Ammon's horn (tissue), 1 donor: ENCODE measurements at regions not wholly inside any gene's neighbourhood (a gene's known extent, or its start where the extent isn't known, plus 50 kb on each side); places are given as distances from the start of the nearest gene placed in this dataset.
"Not testable (repeated sequence)": the region's sequence is repeated elsewhere in the genome, so short reads cannot be mapped to it uniquely, and the experiment has no call there.

Experiments used
- DNase-seq: peaks from one replicate; pipeline ENCODE4 v3.0.0-alpha.2; 2016; ENCODE audit warnings: low spot score

DNA sequence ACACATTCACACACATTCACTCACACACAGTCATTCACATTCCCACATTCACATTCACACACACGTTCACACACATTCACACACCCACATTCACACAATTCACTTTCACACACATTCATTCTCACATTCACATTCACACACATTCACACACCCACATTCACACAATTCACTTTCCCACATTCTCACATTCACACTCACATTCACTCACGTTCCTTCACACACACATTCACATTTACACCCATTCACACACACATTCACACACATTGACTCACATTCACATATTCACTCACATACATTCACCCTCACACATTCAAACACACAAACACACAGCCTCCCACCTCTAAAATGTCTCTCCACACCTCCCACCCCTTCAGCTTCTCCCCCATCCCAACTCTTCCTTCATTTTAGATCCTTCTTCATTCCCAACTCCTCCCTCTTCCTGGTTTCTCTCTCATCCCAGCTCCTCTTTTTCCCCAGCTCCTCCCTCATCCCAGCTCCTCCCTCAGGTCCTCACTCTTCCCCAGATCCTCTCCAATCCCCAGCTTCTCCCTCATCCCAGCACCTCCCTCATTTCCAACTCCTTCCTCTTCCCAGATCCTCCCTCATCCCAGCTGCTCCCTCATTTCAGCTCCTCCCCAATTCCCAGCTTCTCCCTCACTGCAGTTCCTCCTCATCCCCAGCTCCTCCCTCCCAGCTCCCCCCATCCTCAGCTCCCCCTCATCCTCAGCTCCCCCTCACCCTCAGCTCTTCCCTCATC is 111.0 kb downstream of the FAM53A start:
- DNase-seq, result no peak

DNA sequence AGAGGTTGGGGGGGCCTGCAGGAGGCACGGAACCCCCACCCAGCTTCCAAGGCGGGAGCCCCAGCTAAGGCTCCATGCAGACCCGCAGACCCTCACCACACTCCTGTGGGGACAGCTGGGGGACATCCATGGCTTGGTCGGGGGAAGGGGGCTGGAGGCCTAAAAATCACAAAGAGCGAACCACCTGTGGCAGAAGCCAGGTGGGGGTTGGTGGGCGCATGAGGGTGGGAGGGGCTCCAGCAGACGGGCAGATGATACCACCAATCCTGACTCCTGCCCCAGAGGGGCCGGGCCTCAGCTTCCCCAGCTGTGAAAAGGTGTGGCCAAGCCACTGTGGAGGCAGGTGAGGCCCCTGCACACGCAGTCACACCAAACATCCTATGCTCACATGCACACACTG is 111.6 kb downstream of the FAM53A start:
- no peak for DNase-seq

DNA sequence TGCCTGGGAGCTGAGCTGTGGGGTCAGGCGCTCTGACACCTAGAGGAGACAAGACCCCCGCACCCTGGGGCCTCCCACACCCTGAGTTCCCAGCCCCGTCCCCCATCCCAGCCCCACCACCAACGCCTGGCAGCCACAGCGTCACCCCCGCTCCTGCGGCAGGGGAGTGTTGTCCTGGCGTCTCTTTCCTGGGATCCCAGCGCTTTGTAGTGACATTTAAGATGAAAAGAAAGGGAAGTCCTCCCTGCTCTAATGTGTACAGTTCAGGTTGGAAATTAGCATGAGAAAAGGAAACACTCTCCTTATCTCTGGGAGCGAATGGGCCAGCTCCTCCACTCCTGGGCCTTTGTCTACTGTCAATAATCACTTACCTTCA is 112.1 kb downstream of the FAM53A start:
- DNase-seq, result no peak

DNA sequence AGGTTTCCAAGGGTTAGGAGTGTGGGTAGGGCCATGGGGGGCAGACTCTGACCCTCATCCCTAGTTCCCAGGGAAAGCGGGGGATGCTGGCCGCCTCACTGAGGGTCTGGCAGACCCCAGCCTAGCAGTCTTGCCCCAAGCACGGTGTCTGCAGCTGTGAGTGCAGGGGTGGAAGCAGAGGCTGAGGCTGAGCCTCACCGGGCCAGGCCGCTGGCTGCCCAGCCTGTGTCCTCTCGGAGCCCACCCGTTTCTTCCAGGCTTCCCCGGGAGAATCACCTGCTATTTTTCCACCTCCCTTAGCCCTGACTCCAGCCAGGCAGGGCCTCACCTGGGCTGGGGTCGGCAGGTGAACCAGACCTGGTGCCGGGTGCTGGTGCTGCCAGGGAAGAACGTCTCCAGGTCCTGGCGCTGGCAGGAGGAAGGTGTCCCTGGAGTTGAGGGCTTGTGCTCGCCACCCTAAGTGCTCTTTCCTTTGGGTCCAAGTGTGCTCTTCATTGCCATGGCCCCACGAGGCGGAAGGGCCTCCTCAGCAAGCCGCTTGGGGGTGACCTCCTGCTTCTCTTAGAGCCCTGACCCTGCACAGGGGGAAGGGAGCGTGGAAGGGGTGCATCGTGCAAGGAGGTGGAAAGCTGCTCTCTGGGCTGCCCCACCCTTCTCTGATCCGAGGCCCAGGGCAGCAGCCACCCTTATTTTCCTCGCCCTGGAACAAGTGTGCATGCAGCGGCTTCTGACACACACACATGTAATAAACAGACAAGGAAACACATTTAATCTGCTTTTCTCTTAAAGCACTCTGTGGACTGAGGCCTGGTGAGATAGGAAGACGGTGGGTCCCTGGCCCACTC is 112.7 kb downstream of the FAM53A start:
- DNase-seq, result no peak

DNA sequence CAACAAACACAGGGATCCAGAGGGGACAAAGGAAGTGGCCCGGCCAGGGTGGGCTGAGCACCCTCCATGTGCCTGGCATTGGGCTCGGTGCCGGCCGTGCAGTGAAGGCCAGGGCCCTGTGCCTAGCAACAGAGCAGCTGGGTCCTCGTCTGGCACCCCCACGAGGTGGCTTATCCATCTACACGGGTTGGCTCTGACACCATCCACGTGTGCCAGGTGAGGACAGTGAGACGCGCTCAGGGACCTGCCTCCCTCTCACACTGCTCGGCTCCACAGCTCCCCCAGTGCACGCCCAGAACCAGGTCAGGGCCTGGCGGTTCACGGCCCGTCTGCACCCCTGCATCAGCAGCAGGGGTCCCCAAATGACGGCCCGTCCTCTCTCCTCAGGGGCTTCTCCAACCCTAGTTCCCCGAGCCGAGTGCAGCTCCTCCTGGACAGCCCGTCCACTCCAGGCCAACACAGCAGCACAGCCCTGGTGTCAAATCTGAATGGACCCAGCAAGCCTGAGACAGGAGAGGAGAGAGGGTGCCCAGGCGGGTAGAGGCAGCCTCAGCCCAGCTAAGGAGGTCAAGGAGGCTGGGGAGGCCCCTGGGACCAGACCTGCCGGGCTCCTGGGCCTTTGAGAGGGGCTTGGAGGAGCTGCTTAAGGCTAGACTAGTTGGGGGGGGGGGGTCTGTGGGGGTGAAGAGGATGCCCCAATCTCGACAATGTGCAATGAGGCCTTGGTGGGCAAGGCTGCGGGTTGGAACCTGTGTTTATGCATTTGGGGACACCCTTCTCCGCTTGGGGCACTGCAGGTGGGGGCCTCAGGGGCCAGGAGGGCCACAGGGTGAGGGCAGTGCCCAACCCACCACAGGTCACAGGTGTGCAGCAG is 113.6 kb downstream of the FAM53A start:
- DNase-seq, result no peak

DNA sequence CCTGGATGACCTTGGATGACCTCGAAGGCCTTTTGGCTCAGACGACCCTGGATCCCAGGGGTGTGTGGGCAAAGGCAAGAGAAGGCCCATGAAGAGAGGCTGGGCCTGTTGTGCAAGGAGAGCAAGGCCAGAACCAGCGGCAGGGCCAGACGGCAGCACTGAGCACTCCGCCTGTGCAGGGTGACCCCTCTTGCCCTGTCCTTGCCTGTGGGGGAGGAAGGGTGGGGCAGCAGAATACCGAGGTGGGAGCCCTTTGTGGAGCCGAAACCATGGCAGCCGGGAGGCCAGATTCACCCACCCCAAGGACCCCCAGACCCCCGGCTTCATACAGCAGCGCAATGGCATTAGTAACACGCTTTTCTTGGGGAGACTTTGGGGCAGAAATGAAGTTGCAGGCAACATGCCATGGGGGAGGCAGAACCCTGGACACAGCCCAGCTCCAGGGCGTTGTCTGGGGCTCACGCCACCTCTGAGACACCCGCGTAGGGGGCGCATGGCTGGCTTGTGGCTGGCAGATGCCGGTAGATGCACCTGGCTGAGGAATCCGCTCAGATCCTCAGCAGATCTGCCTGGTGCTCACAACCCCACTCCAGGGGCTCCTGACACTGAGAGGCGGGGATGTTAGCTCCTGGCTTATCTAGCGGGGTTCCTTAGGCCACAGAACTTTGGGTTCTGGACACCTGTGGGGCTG is 114.5 kb downstream of the FAM53A start:
- DNase-seq, result no peak

DNA sequence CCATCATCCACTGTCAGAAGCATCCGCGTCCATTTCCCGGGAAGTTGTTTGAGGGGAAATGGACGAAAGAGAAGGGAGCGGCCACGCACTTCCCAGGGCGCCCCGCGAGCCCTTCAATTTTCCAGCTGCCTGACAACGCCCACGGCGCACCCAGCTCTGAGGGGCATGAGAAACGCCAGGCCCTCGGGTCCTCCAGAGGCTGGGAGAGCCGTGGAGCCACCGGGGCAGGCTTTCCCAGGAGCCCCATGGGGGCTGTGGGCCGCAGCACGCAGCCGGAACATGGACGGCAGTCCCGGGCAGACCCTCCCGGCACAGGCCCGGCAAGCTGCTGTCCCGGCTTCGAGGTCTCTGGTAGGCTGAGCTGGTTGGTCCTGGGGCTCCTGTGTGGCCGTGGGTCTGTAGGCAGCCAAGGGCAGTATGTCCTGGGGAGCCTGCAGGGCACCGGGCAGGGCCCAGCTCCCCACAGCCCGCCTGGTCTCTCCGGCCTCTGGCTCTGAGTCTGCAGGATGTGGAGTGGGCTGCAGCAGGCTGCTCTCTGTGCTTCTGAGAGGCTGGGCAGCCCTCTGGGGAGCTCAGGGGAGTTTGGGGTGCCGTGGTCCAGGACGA is 115.2 kb downstream of the FAM53A start:
- no peak for DNase-seq

DNA sequence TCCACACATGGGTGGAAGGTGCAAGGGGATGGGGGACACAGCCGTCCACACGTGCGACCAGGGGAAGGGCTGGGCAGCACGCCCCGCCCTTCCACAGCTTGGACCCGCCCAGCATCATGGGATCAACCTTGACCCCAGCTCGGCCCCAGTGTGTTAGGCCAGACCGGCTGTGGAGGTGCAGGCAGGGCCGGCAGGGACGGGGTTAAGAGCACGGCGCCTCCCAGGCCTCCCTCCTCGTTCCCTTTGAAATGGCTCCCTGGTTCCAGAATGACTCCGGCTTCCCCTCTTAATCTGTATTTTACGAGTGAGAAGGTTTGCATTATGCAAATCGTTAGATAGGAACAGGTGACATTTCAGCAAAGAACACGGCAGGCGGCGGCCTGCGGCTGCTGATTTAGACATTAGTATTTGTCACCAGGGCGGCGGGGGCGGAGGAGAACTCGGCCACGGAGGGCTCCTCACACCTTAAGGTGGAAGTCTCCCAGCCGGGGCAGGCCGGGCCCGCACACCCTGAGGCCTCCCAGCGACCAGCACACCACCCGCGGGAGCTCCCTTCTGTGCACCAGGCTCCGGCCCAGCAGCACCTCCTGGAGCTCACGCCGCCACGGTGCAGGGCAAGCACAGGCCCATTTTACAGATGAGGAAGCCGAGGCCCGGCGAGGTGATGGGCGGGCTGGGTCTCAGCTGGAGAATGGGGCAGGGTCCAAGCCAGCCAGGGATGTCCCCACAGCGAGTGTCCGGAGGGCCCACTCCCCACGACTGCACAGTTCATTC is 116.1 kb downstream of the FAM53A start:
- no peak for DNase-seq

DNA sequence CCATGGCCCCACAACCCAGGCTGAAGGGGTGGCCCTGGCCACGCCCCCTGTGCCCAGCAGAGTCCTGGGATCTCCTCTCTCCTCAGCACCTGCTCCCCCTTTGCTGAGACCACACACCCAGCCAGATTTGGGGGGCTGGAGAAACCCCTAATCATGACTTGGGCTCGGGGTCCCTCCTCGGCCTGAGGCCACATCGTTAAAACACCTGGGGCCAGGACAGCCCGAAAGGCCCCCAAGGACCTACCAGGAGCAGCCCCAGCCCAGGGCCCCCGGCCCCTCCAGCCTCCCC is 116.7 kb downstream of the FAM53A start:
- DNase-seq, result no peak

DNA sequence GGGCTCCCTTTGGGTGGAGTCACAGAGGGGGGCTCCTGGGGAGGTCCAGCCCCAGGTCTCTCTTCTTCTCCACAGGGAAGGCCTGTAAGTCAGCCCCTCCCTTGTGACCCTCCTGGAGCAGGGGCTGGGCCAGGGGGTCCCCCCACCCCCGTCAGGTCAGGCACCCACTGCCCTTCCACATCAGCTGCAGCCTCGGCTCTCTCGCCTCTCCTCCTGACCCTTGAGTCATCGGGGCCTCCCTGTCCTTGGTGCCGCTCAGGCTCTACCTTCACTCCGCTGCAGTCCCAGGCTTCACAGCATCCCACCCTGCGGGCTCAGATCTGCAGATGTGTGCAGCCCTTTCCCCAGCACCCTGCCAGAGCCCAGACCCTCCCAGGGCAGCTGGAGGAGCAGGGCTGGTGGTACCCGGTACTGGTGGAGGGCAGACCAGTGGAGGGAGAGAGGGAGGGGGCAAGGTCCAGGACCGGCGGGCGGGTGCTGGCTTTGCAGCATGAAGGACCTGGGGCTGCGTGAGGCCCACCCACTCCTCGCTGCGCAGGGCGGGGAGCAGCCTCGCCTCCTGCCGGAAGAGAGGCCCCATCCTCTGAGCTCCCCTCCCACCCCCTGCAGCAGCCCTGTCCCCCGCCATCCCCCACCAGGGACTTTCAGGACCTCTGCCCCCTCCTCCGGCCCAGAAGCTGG is 117.1 kb downstream of the FAM53A start:
- DNase-seq, result no peak

DNA sequence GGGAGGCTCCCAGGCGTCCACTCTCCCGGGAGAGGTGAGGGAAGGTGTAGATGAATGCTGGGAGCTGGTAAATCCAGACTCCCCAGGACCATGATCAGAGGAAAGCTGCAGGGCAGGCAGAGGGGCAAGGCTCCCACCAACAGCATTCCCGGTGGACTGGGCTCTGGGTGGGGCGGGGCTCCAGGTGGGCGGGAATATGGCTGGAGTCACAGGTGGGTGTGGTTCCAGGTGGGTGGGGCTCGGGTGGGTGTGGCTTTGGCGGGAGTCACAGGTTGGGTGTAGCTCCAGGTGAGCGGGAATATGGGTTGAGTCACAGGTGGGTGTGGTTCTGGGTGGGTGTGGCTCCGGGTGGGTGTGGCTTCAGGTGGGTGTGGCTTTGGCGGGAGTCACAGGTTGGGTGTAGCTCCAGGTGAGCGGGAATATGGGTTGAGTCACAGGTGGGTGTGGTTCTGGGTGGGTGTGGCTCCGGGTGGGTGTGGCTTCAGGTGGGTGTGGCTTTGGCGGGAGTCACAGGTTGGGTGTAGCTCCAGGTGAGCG is 117.7 kb downstream of the FAM53A start:
- not testable (repeated sequence) for DNase-seq

DNA sequence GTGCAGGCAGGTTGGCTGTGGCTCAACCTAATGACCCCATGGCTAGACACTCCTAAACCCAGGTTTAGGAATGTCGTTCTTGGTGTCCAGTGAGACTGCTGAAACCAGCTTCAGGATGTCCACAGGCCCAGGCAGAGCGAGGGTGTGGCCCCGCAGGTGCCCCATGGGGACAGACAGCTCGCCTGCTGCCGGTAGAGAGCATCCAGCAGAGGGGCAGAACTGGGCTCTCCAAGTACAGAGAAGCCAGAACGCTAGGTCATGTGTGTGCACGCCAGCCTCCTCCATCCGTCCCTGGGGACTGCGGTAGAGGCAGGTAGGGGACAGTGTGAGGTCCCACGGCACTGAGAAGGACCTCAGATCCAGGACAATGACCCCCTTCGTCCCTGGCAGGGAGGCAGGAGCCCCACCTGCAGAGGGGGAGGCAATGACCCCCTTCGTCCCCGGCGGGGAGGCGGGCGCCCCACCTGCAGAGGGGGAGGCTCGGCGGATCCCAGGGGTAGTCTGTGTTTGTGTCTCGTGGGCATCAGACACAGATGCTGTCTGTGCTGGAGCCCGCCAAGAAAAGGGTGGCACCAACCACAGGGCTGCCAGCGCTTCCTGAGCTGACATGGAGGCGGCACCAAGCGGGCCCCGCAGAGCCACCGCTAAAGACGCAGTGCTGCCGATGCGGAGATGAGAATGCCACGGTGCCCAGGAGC is 118.4 kb downstream of the FAM53A start:
- no peak for DNase-seq

DNA sequence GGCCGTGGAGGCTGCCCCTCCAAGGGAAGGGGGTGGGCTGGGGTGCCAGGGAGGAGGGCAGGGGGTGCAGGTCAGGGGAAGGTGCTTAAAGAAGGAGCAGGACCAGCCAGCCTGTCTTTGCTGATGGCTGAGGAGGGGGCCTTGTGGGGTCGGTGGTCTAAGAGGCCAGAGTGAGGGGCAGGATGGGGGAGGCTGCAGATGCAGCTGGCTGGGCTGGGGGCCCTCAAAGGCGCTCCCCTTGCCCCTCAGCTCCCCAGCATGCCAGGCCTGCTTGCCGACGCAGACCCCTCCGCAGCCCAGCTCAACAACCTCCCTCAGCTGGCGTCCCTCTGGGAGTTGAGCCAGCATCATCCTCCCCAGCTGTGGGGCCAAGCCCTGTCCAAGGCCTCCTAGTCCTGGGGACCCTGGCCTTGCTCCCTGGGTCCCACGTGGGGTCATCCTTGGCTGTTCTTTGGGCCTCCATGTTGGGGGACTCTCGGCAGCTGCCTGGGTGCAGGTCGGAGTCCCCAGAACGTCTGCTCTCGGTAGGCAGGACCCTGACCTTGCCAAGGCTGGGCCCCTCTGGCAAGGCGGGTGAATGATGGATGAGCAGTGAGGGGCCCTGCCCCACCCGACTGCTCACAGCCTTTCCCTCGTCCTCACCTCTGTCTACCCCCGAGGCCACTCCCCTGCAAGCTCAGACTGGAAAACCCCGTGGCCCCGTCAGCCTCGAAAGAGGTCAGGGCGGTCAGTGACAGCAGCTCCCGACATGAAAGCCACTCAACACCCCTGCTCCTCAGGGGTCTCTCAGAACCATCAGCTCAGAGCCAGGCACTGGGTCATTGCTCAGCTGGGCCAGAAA is 119.4 kb downstream of the FAM53A start:
- no peak for DNase-seq

DNA sequence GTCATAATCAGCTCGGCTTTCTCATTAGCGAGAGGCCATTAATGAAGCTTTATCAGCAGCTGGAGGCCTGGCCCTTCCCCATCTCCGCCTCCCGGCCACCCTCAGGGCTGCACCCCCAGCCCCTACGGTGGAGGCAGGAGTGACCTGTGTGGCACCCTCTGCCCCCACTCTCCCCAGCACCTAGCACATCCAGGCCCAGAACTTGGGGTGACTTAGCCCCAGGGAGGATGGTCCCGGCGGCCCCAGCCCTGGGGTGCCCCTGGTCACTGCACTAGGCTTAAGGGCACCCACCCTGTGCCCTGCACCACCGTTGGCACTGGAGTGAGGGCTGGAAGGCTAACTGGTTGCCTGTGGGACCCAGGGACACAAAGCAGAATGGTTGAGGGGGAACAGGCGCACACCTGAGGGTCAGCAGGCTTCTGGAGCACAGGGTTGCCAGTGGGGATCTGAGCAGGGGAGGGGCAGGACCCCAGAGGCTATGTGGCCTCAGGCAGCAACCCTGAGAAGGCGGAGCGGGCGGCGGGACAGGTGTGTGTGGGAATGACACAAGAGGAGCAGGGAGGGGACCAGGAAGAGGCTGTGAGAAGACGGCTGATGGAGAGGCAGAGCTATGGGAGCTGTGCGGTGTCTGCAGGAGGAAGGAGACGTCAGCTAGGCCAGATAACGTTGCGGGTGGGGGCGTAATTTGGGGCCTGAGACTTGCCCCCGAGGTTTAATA is 120.2 kb downstream of the FAM53A start:
- DNase-seq, result no peak

DNA sequence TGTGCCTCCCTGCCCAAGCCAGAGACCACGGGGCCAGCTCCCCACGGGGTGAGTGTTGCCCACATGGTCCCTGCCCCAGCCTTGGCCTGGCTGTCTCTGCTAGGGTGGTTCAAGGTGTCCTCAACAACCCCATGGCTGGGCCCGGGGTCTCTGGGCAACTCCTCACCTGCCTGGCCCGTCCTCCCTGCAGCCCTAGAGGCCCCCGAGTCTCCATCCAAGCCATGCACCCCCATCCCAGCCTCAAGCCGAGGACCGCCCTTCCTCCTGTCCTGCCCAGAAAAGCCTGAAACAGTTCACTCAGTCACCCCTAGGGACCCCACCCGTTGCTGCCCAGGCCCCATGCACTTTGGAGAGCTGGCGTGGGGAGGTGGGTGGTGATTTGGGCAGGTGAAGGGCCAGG is 120.9 kb downstream of the FAM53A start:
- DNase-seq, result no peak

DNA sequence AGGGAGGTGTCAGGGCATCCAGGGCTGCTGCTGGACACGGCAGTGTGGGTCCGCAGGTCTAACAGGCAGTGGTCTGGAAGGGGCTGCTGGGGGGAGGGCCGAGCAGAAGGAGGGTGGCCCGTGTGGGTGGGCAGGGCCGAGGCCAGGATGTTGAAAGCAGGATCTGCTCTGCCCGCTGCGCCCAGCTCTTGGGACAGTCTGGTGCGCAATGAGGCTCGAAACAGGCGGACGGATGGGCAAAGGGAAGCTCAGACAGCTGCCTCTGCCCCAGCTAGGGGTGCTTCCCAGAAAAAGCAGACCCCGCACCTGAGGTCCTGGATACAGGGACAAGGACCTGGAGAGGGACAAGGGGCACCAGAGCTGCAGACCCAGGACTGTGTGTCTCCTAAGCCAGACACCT is 121.3 kb downstream of the FAM53A start:
- DNase-seq, result no peak

DNA sequence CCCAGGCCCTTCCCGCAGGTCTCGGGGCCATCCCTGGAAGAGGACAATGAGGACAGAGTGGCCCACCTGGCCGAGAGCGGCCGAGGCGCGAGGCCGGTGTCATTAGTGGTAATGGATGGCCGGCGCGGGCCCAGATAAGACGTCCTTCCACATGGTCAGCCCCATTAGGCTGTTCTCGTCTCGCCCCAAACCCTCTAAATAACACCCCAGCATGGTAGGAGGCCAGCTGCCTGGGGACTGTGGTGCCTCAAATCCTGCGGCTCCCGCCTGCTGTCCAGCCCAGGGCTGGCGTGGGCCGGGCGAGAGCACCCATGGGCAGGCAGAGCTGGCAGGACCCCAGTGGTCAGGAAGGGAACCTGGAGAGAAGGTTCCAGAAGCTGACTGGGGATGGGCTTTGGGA is 121.7 kb downstream of the FAM53A start:
- no peak for DNase-seq
